RWPE2 (cell line): ENCODE measurements at regions not wholly inside any gene's neighbourhood (a gene's known extent, or its start where the extent isn't known, plus 50 kb on each side); places are given as distances from the start of the nearest gene placed in this dataset.

Experiments used
- ATAC-seq: fragments of 200-7000 bp; cut with Tn5 transposase; 3 replicates; pipeline ENCODE4 v1.9.1; 2021; ENCODE audit warnings: low read depth
- DNase-seq: peaks from one replicate; pipeline ENCODE4 v3.0.0-alpha.2; 2020; ENCODE audit warnings: low spot score
- H3K27ac ChIP-seq: fragments of 450-650 bp; 2 replicates; pipeline ENCODE4 v1.5.1; 2017; ENCODE audit warnings: mild to moderate bottlenecking; ENCODE audit not compliant: poor library complexity, severe bottlenecking
- H3K27me3 ChIP-seq: fragments of 250-450 bp; sonication (Bioruptor Pico); 2 replicates; pipeline ENCODE4 v1.5.1; 2021; ENCODE audit warnings: mild to moderate bottlenecking, moderate library complexity; ENCODE audit not compliant: insufficient read depth, poor library complexity, severe bottlenecking
- H3K36me3 ChIP-seq: fragments of 250-450 bp; sonication (Bioruptor Pico); 2 replicates; pipeline ENCODE4 v1.5.1; 2020; ENCODE audit warnings: low read depth, mild to moderate bottlenecking, moderate library complexity
- H3K4me1 ChIP-seq: fragments of 250-450 bp; sonication (Bioruptor Pico); 2 replicates; pipeline ENCODE4 v1.5.1; 2021; ENCODE audit warnings: mild to moderate bottlenecking, moderate library complexity; ENCODE audit not compliant: insufficient read depth, poor library complexity, severe bottlenecking
- H3K4me3 ChIP-seq: fragments of 250-450 bp; sonication (Bioruptor Pico); 2 replicates; pipeline ENCODE4 v1.5.1; 2021; ENCODE audit warnings: mild to moderate bottlenecking, moderate library complexity; ENCODE audit not compliant: severe bottlenecking
- H3K9me3 ChIP-seq: fragments of 250-450 bp; sonication (Bioruptor Pico); 2 replicates; pipeline ENCODE4 v1.5.1; 2021; ENCODE audit warnings: mild to moderate bottlenecking, moderate library complexity; ENCODE audit not compliant: severe bottlenecking
- TF ChIP-seq, protein P1 (sequence below): fragments of 450-650 bp; IDR thresholded peaks from one replicate; pipeline ENCODE4 v1.5.1; 2017; ENCODE audit warnings: mild to moderate bottlenecking, moderate library complexity; ENCODE audit not compliant: poor library complexity, severe bottlenecking

GRCh38 chr20:61170496-61171320, 81.4 kb upstream of the CDH4 start:
- Histone ChIP-seq H3K4me1 (peaks cover 24% of the 10 kb centered on the region), H3K36me3 (no peaks in the 10 kb centered on the region), H3K27ac (no peak overlapping the region), H3K4me3 (no peak overlapping the region), H3K27me3 (no peaks in the 10 kb centered on the region), H3K9me3 (no peaks in the 10 kb centered on the region)
- TF ChIP-seq, protein P1, sequence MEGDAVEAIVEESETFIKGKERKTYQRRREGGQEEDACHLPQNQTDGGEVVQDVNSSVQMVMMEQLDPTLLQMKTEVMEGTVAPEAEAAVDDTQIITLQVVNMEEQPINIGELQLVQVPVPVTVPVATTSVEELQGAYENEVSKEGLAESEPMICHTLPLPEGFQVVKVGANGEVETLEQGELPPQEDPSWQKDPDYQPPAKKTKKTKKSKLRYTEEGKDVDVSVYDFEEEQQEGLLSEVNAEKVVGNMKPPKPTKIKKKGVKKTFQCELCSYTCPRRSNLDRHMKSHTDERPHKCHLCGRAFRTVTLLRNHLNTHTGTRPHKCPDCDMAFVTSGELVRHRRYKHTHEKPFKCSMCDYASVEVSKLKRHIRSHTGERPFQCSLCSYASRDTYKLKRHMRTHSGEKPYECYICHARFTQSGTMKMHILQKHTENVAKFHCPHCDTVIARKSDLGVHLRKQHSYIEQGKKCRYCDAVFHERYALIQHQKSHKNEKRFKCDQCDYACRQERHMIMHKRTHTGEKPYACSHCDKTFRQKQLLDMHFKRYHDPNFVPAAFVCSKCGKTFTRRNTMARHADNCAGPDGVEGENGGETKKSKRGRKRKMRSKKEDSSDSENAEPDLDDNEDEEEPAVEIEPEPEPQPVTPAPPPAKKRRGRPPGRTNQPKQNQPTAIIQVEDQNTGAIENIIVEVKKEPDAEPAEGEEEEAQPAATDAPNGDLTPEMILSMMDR, result no peak
- no peak for DNase-seq
- no peak for ATAC-seq

- TF ChIP-seq, protein P1, result no peak
- H3K27me3 ChIP-seq, result no peaks in the 10 kb centered on the region
- no peak for DNase-seq
Observed at GRCh38 chr20:61173267-61173666, 78.8 kb upstream of the CDH4 start.

DNA sequence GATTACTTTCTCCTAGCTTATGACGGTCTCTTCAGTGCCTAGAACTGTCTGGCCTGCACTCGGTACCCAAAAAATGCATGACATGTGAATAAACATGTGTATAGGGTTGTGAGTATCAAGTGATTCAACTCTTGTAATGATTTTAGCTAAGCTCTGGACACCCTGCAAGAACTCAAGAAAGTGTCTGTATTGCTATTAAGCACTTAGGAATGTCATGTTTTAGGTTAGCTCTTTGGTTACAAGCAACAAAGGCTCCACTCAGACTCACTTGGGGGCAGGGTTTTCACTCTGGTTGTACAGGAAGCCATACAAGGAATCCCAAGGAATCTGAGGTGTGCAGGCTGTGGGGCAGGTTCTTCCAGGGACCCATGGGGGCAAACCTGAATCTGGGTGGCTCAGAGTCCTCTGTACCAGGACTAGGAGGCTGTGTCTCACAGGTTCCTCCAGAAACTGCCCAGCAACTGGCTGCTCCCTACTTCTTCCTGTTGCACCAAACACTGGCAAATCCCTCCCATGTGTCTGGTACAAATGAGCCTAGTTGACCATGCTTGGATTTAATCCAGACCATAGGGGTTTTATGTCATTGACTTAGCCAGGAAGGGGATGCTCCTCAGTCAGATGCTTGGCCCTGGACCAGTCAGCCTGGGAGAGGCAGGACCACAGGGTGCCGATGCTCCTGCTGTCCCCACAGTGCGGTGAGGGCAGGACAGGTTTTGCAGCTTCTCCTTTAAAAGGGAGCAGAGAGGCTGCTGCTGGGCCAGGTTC, 77.9 kb upstream of the CDH4 start:
- no peaks in the 10 kb centered on the region for H3K27me3 ChIP-seq
- TF ChIP-seq, protein P1, result no peak

More at GRCh38 chr20:61173267-61173666, 78.8 kb upstream of the CDH4 start:
- Histone ChIP-seq H3K4me1 (peaks cover 7% of the 10 kb centered on the region), H3K4me3 (no peak overlapping the region), H3K27ac (no peak overlapping the region), H3K9me3 (no peaks in the 10 kb centered on the region), H3K36me3 (no peaks in the 10 kb centered on the region)
- ATAC-seq, result no peak

GRCh38 chr20:61176874-61177273, 75.2 kb upstream of the CDH4 start:
- H3K9me3 ChIP-seq, result no peaks in the 10 kb centered on the region
- DNase-seq (no peak), ATAC-seq (no peak)
- no peaks in the 10 kb centered on the region for H3K36me3 ChIP-seq
- no peak overlapping the region for H3K4me3 ChIP-seq
- peaks cover 7% of the 10 kb centered on the region for H3K4me1 ChIP-seq
- H3K27me3 ChIP-seq, result no peaks in the 10 kb centered on the region
- no peak overlapping the region for H3K27ac ChIP-seq
- TF ChIP-seq, protein P1, result no peak

More for the DNA sequence above, 77.9 kb upstream of the CDH4 start:
- Histone ChIP-seq H3K4me1 (peaks cover 7% of the 10 kb centered on the region), H3K9me3 (no peaks in the 10 kb centered on the region), H3K36me3 (no peaks in the 10 kb centered on the region), H3K4me3 (no peak overlapping the region), H3K27ac (no peak overlapping the region)
- DNase-seq (no peak), ATAC-seq (peak; percentile 77)
